HEK293 (cell line): ENCODE measurements at regions not wholly inside any gene's neighbourhood (a gene's known extent, or its start where the extent isn't known, plus 50 kb on each side); places are given as distances from the start of the nearest gene placed in this dataset.

ENCODE experiments used
- CTCF ChIA-PET: fragments of 350-600 bp; formaldehyde crosslinking; extraction: SDS; loops from one replicate; lab custom pipeline; 2021; ENCODE audit warnings: antibody characterized with exemption; lab: Yijun Ruan, JAX
- POLR2A ChIA-PET: fragments of 300-600 bp; formaldehyde crosslinking; extraction: SDS; loops from one replicate; lab custom pipeline; 2020; ENCODE audit warnings: antibody characterized with exemption, inconsistent platforms; lab: Yijun Ruan, JAX
- H3K27ac ChIP-seq: fragments of 200-500 bp; sonication (Bioruptor generic); 2 replicates; pipeline ENCODE4 v1.5.1; 2014; ENCODE audit warnings: low read depth, low read length, control low read depth, inconsistent platforms; ENCODE audit errors: extremely low read depth
- H3K36me3 ChIP-seq, 2 experiments: fragments of 200-500 bp in 1 of 2; sonication (Bioruptor generic) in 1 of 2; 1 replicate in 1 of 2; 2 replicates in 1 of 2; pipeline ENCODE4 v1.5.1; 2014 to 2017; ENCODE audit warnings: inconsistent platforms in 2 of 2, low read length in 2 of 2; ENCODE audit not compliant: control insufficient read depth in 2 of 2, insufficient read depth in 1 of 2
- H3K4me1 ChIP-seq: fragments of 200-500 bp; sonication (Bioruptor generic); 2 replicates; pipeline ENCODE4 v1.5.1; 2014; ENCODE audit warnings: mild to moderate bottlenecking, low read length, inconsistent platforms; ENCODE audit not compliant: control insufficient read depth, insufficient read depth
- H3K4me3 ChIP-seq: 2 replicates; pipeline ENCODE4 v1.5.1; 2011; ENCODE audit warnings: low read depth, mild to moderate bottlenecking, control low read depth, low read length, moderate library complexity
- H3K9me3 ChIP-seq: fragments of 200-500 bp; sonication (Bioruptor generic); 2 replicates; pipeline ENCODE4 v1.5.1; 2014; ENCODE audit warnings: low read depth, low read length, inconsistent platforms; ENCODE audit not compliant: control insufficient read depth, insufficient read depth
- ATF2 ChIP-seq: fragments of 450-650 bp; formaldehyde crosslinking; IDR thresholded peaks from 2 replicates; pipeline ENCODE4 v1.5.1; 2016; ENCODE audit warnings: missing biosample characterization, missing genetic modification characterization, low read depth
- EGR2 ChIP-seq: fragments of 450-650 bp; formaldehyde crosslinking; IDR thresholded peaks from 2 replicates; pipeline ENCODE4 v1.5.1; 2016; ENCODE audit warnings: low read depth, missing biosample characterization, missing genetic modification characterization
- IKZF3 ChIP-seq: fragments of 450-650 bp; IDR thresholded peaks from 2 replicates; pipeline ENCODE4 v1.5.0; 2018; ENCODE audit warnings: missing biosample characterization, mild to moderate bottlenecking, missing genetic modification characterization, moderate library complexity
- KLF7 ChIP-seq: fragments of 450-650 bp; formaldehyde crosslinking; IDR thresholded peaks from 2 replicates; pipeline ENCODE4 v1.5.1; 2016; ENCODE audit warnings: missing biosample characterization, missing genetic modification characterization, borderline replicate concordance
- OVOL3 ChIP-seq: fragments of 450-650 bp; formaldehyde crosslinking; IDR thresholded peaks from 2 replicates; pipeline ENCODE4 v1.5.1; 2016; ENCODE audit warnings: missing biosample characterization, missing genetic modification characterization
- RBAK ChIP-seq: fragments of 450-650 bp; formaldehyde crosslinking; IDR thresholded peaks from 2 replicates; pipeline ENCODE4 v1.5.1; 2016; ENCODE audit warnings: missing biosample characterization, missing genetic modification characterization
- REPIN1 ChIP-seq: fragments of 450-650 bp; formaldehyde crosslinking; IDR thresholded peaks from 2 replicates; pipeline ENCODE4 v1.5.1; 2017; ENCODE audit warnings: missing biosample characterization, missing genetic modification characterization, low read depth
- SCRT1 ChIP-seq: fragments of 450-650 bp; formaldehyde crosslinking; IDR thresholded peaks from 2 replicates; pipeline ENCODE4 v1.5.1; 2016; ENCODE audit warnings: missing biosample characterization, missing genetic modification characterization, borderline replicate concordance
- SP3 ChIP-seq: fragments of 450-650 bp; formaldehyde crosslinking; IDR thresholded peaks from 2 replicates; pipeline ENCODE4 v1.5.1; 2016; ENCODE audit warnings: missing biosample characterization, missing genetic modification characterization
- ZBTB26 ChIP-seq: fragments of 450-650 bp; formaldehyde crosslinking; optimal IDR thresholded peaks from 2 replicates; pipeline ENCODE3; 2016; ENCODE audit warnings: missing biosample characterization, mild to moderate bottlenecking, missing genetic modification characterization
- ZEB2 ChIP-seq: fragments of 450-650 bp; formaldehyde crosslinking; IDR thresholded peaks from 2 replicates; pipeline ENCODE4 v1.5.1; 2016; ENCODE audit warnings: missing biosample characterization, missing genetic modification characterization
- ZFHX2 ChIP-seq: fragments of 450-650 bp; formaldehyde crosslinking; conservative IDR thresholded peaks from 2 replicates; pipeline ENCODE4 v1.5.1; 2016; ENCODE audit warnings: missing biosample characterization, missing genetic modification characterization
- ZNF132 ChIP-seq: fragments of 450-650 bp; formaldehyde crosslinking; IDR thresholded peaks from 2 replicates; pipeline ENCODE4 v1.5.1; 2017; ENCODE audit warnings: missing biosample characterization, missing genetic modification characterization, borderline replicate concordance
- ZNF169 ChIP-seq: fragments of 450-650 bp; formaldehyde crosslinking; IDR thresholded peaks from 2 replicates; pipeline ENCODE4 v1.5.1; 2016; ENCODE audit warnings: missing biosample characterization, missing genetic modification characterization
- ZNF2 ChIP-seq: fragments of 450-650 bp; formaldehyde crosslinking; IDR thresholded peaks from 2 replicates; pipeline ENCODE4 v1.5.1; 2016; ENCODE audit warnings: missing biosample characterization, missing genetic modification characterization
- ZNF221 ChIP-seq: fragments of 450-650 bp; formaldehyde crosslinking; IDR thresholded peaks from 2 replicates; pipeline ENCODE4 v1.5.1; 2017; ENCODE audit warnings: missing biosample characterization, missing genetic modification characterization, borderline replicate concordance
- ZNF239 ChIP-seq: fragments of 450-650 bp; formaldehyde crosslinking; IDR thresholded peaks from 2 replicates; pipeline ENCODE4 v1.5.1; 2016; ENCODE audit warnings: missing biosample characterization, missing genetic modification characterization
- ZNF266 ChIP-seq: fragments of 450-650 bp; formaldehyde crosslinking; IDR thresholded peaks from 2 replicates; pipeline ENCODE4 v1.5.1; 2016; ENCODE audit warnings: missing biosample characterization, missing genetic modification characterization, low read depth
- ZNF341 ChIP-seq: fragments of 450-650 bp; formaldehyde crosslinking; IDR thresholded peaks from 2 replicates; pipeline ENCODE4; 2016; ENCODE audit warnings: low read depth, missing biosample characterization, missing genetic modification characterization
- ZNF391 ChIP-seq: fragments of 450-650 bp; formaldehyde crosslinking; IDR thresholded peaks from 2 replicates; pipeline ENCODE4 v1.5.1; 2016; ENCODE audit warnings: low read depth, missing biosample characterization, missing genetic modification characterization, borderline replicate concordance
- ZNF433 ChIP-seq: fragments of 450-650 bp; formaldehyde crosslinking; IDR thresholded peaks from 2 replicates; pipeline ENCODE4 v1.5.1; 2016; ENCODE audit warnings: missing biosample characterization, missing genetic modification characterization, low read depth
- ZNF48 ChIP-seq: fragments of 450-650 bp; formaldehyde crosslinking; IDR thresholded peaks from 2 replicates; pipeline ENCODE4 v1.5.1; 2016; ENCODE audit warnings: missing biosample characterization, missing genetic modification characterization
- ZNF544 ChIP-seq: fragments of 450-650 bp; formaldehyde crosslinking; IDR thresholded peaks from 2 replicates; pipeline ENCODE4 v1.5.0; 2017; ENCODE audit warnings: missing biosample characterization, missing genetic modification characterization
- ZNF549 ChIP-seq: fragments of 450-650 bp; IDR thresholded peaks from 2 replicates; pipeline ENCODE4 v1.5.1; 2018; ENCODE audit warnings: missing biosample characterization, missing genetic modification characterization, mild to moderate bottlenecking, inconsistent platforms, moderate library complexity
- ZNF626 ChIP-seq: fragments of 450-650 bp; sonication (Bioruptor Pico); formaldehyde crosslinking; IDR thresholded peaks from 2 replicates; pipeline ENCODE4 v1.5.1; 2018; ENCODE audit warnings: missing biosample characterization, missing genetic modification characterization, inconsistent platforms
- ZNF658 ChIP-seq: fragments of 450-650 bp; formaldehyde crosslinking; IDR thresholded peaks from 2 replicates; pipeline ENCODE4; 2016; ENCODE audit warnings: missing biosample characterization, missing genetic modification characterization
- ZNF707 ChIP-seq: fragments of 450-650 bp; formaldehyde crosslinking; IDR thresholded peaks from 2 replicates; pipeline ENCODE4 v1.5.1; 2016; ENCODE audit warnings: missing biosample characterization, missing genetic modification characterization
- ZNF791 ChIP-seq: fragments of 450-650 bp; formaldehyde crosslinking; IDR thresholded peaks from 2 replicates; pipeline ENCODE4 v1.5.1; 2016; ENCODE audit warnings: missing biosample characterization, missing genetic modification characterization
- ZNF792 ChIP-seq: fragments of 450-650 bp; formaldehyde crosslinking; IDR thresholded peaks from 2 replicates; pipeline ENCODE4 v1.5.1; 2016; ENCODE audit warnings: missing biosample characterization, missing genetic modification characterization
- ZSCAN18 ChIP-seq: fragments of 450-650 bp; formaldehyde crosslinking; IDR thresholded peaks from 2 replicates; pipeline ENCODE4 v1.5.1; 2016; ENCODE audit warnings: missing biosample characterization, missing genetic modification characterization

- no peaks in the 10 kb centered on the region for H3K4me1 ChIP-seq
- POLR2A ChIA-PET, result no interaction called here
- no peak overlapping the region for H3K4me3 ChIP-seq
- no peak for TF ChIP-seq KLF7 (tag by site-specific recombination)
- TF ChIP-seq ZNF707, result no peak
- CTCF ChIA-PET, result interaction anchor here (0.9 kb wide), 1 partner anchor 161 kb away, joined by 3 read pairs; no protein-coding TSS in a partner anchor
- H3K27ac ChIP-seq, result no peak overlapping the region
- no peaks in the 10 kb centered on the region for H3K36me3 ChIP-seq
- no peaks in the 10 kb centered on the region for H3K9me3 ChIP-seq
These were observed 157.4 kb upstream of the NPHP3 start for GRCh38 chr3:132879656-132880055.

- Histone ChIP-seq H3K27ac (no peak overlapping the region), H3K4me3 (no peak overlapping the region), H3K36me3 (no peaks in the 10 kb centered on the region), H3K9me3 (no peaks in the 10 kb centered on the region), H3K4me1 (no peaks in the 10 kb centered on the region)
- ChIA-PET CTCF (no interaction called here), POLR2A (no interaction called here)
- TF ChIP-seq ZNF48 (no peak), IKZF3 (no peak), ZNF341 (tag by site-specific recombination) (no peak), ZNF239 (tag by site-specific recombination) (no peak), ZFHX2 (no peak), ZBTB26 (tag by site-specific recombination) (no peak), ZNF433 (tag by site-specific recombination) (no peak), ZNF221 (tag by site-specific recombination) (no peak), ZNF266 (no peak), ZSCAN18 (tag by site-specific recombination) (no peak), SP3 (tag by site-specific recombination) (no peak), ZNF549 (no peak), ZNF132 (no peak)
These were observed 152.5 kb upstream of the NPHP3 start for GRCh38 chr3:132874701-132875100.

GRCh38 chr3:132872711-132873110 lies 150.5 kb upstream of the NPHP3 start:
- Histone ChIP-seq H3K27ac (no peak overlapping the region), H3K4me1 (no peaks in the 10 kb centered on the region), H3K4me3 (no peak overlapping the region), H3K36me3 (no peaks in the 10 kb centered on the region), H3K9me3 (no peaks in the 10 kb centered on the region)
- POLR2A ChIA-PET, result no interaction called here
- TF ChIP-seq ZNF169 (no peak), SCRT1 (tag by site-specific recombination) (no peak), ZNF544 (tag by site-specific recombination) (no peak), ZNF2 (no peak), REPIN1 (tag by site-specific recombination) (no peak), OVOL3 (tag by site-specific recombination) (no peak), ZNF626 (tag by site-specific recombination) (no peak), RBAK (tag by site-specific recombination) (no peak), ZEB2 (tag by site-specific recombination) (no peak), ZNF658 (tag by site-specific recombination) (no peak), ZNF792 (tag by site-specific recombination) (no peak), ATF2 (tag by site-specific recombination) (no peak), EGR2 (tag by site-specific recombination) (no peak), ZNF791 (tag by site-specific recombination) (no peak), ZNF391 (tag by site-specific recombination) (no peak)
- TF ChIP-seq, all 188 proteins: peak for 0
- CTCF ChIA-PET, result no interaction called here
